GM12878 (cell line): ENCODE measurements at regions not wholly inside any gene's neighbourhood (a gene's known extent, or its start where the extent isn't known, plus 50 kb on each side); places are given as distances from the start of the nearest gene placed in this dataset.

Source experiments
- ATAC-seq: fragments of 200-7000 bp; cut with Tn5 transposase; 3 replicates; pipeline ENCODE4 v1.9.1; 2020; ENCODE audit warnings: mild to moderate bottlenecking, moderate library complexity
- BruUV-seq: library from RNA; stranded (reverse); fragments of 400-500 nt; replicated peaks from 2 replicates; lab custom pipeline; 2021; lab: Mats Ljungman, UMichigan
- CTCF ChIA-PET: fragments of 300-600 bp; sonication (Branson Sonifier 250); formaldehyde crosslinking; extraction: SDS; loops from one replicate; lab custom pipeline; 2021; ENCODE audit warnings: inconsistent platforms; lab: Yijun Ruan, JAX
- POLR2A ChIA-PET: fragments of 350-600 bp; formaldehyde crosslinking; extraction: SDS; loops from one replicate; lab custom pipeline; 2021; ENCODE audit warnings: inconsistent platforms; lab: Charles Lee
- RAD21 ChIA-PET: fragments of 300-600 bp; sonication (Branson Sonifier 250); formaldehyde crosslinking; loops from one replicate; lab custom pipeline; 2023; ENCODE audit warnings: antibody characterized with exemption; ENCODE audit not compliant: unreplicated experiment; lab: Charles Lee
- SMC1A ChIA-PET: fragments of 300-600 bp; sonication (Branson Sonifier 250); formaldehyde crosslinking; loops from one replicate; lab custom pipeline; 2023; ENCODE audit not compliant: unreplicated experiment, uncharacterized antibody; lab: Charles Lee
- DNase-seq: peaks from one replicate; pipeline ENCODE4 v3.0.0-alpha.2; 2011; ENCODE audit warnings: low read depth, low spot score
- FAIRE-seq: peaks from 3 replicates; lab custom pipeline; 2011; peaks lifted over from hg19 to GRCh38; lab: Jason Lieb, UNC
- H2AFZ ChIP-seq: 2 replicates; pipeline ENCODE4 v1.6.0; 2011; ENCODE audit warnings: low read depth, low read length, control low read depth; ENCODE audit not compliant: control insufficient read depth
- H3K27ac ChIP-seq: 2 replicates; pipeline ENCODE4 v1.5.1; 2011; ENCODE audit warnings: control low read depth; ENCODE audit not compliant: control insufficient read depth, insufficient read depth
- H3K27me3 ChIP-seq, 2 experiments: replicated peaks in 1 of 2; 2 replicates each; pipeline versions ENCODE4 v1.6.0 to v1.6.1; 2011; ENCODE audit warnings: low read length in 1 of 2; ENCODE audit not compliant: control insufficient read depth in 2 of 2, insufficient read depth in 2 of 2
- H3K36me3 ChIP-seq, 2 experiments: 2 replicates each; pipeline ENCODE4 v1.5.1; 2011; ENCODE audit warnings: low read length in 1 of 2; ENCODE audit not compliant: control insufficient read depth in 2 of 2, insufficient read depth in 2 of 2
- H3K4me1 ChIP-seq: 2 replicates; pipeline ENCODE4 v1.6.1; 2011; ENCODE audit warnings: mild to moderate bottlenecking, low read length, moderate library complexity, mixed read lengths; ENCODE audit not compliant: control insufficient read depth, insufficient read depth
- H3K4me2 ChIP-seq: 2 replicates; pipeline ENCODE4 v1.6.0; 2011; ENCODE audit warnings: control low read depth; ENCODE audit not compliant: control insufficient read depth, insufficient read depth
- H3K4me3 ChIP-seq: fragments of 200-600 bp; sonication (generic); 2 replicates; pipeline ENCODE4 v1.5.1; 2016
- H3K79me2 ChIP-seq: 2 replicates; pipeline ENCODE4 v1.6.0; 2011; ENCODE audit warnings: low read length; ENCODE audit not compliant: control insufficient read depth, insufficient read depth
- H3K9ac ChIP-seq: 2 replicates; pipeline ENCODE4 v1.8.0; 2011; ENCODE audit warnings: low read length, control low read depth, mixed read lengths; ENCODE audit not compliant: control insufficient read depth, insufficient read depth
- H3K9me3 ChIP-seq: replicated peaks from 3 replicates; pipeline ENCODE4 v1.5.1; 2011; ENCODE audit warnings: mild to moderate bottlenecking, low read length; ENCODE audit not compliant: control insufficient read depth, insufficient read depth
- H4K20me1 ChIP-seq: 2 replicates; pipeline ENCODE4 v1.6.0; 2011; ENCODE audit not compliant: control insufficient read depth, insufficient read depth
- BRCA1 ChIP-seq: IDR thresholded peaks from 2 replicates; pipeline ENCODE4 v1.6.1; 2011; ENCODE audit warnings: low read depth, low read length, improper control_type of control experiment
- CHD4 ChIP-seq: fragments of 200-600 bp; sonication (generic); IDR thresholded peaks from 2 replicates; pipeline ENCODE4 v1.6.1; 2016; ENCODE audit warnings: mild to moderate bottlenecking
- MYC ChIP-seq: IDR thresholded peaks from 2 replicates; pipeline ENCODE4 v1.6.1; 2011; ENCODE audit warnings: mild to moderate bottlenecking, low read length, moderate library complexity, inconsistent platforms; ENCODE audit not compliant: insufficient read depth, insufficient replicate concordance, insufficient read length, severe bottlenecking
- NFIC ChIP-seq: IDR thresholded peaks from 2 replicates; pipeline ENCODE4 v1.6.1; 2012; ENCODE audit warnings: low read depth, mild to moderate bottlenecking, inconsistent platforms, low read length, moderate library complexity
- NFXL1 ChIP-seq: fragments of 450-650 bp; IDR thresholded peaks from 2 replicates; pipeline ENCODE4 v1.6.1; 2017; ENCODE audit warnings: antibody characterized with exemption, mild to moderate bottlenecking, borderline replicate concordance
- NKRF ChIP-seq: fragments of 450-650 bp; conservative IDR thresholded peaks from 2 replicates; pipeline ENCODE4 v1.6.1; 2017; ENCODE audit warnings: mild to moderate bottlenecking, moderate library complexity
- RELA ChIP-seq: fragments of 450-650 bp; IDR thresholded peaks from 2 replicates; pipeline ENCODE4 v1.8.0; 2014; ENCODE audit warnings: borderline replicate concordance; ENCODE audit not compliant: partially characterized antibody
- SIN3A ChIP-seq: IDR thresholded peaks from 2 replicates; pipeline ENCODE4 v1.6.1; 2012; ENCODE audit warnings: low read depth, low read length, improper control_type of control experiment
- SMC3 ChIP-seq: IDR thresholded peaks from 2 replicates; pipeline ENCODE4 v1.6.1; 2011; ENCODE audit warnings: low read length, improper control_type of control experiment, borderline replicate concordance
- SREBF2 ChIP-seq: IDR thresholded peaks from 2 replicates; pipeline ENCODE4 v1.6.1; 2012; ENCODE audit warnings: mild to moderate bottlenecking, low read length
- TBL1XR1 ChIP-seq: IDR thresholded peaks from 2 replicates; pipeline ENCODE4 v1.6.1; 2012; ENCODE audit warnings: low read depth, low read length, improper control_type of control experiment
- ZBTB40 ChIP-seq: fragments of 450-650 bp; IDR thresholded peaks from 2 replicates; pipeline ENCODE4 v1.6.1; 2016; ENCODE audit warnings: mild to moderate bottlenecking, moderate library complexity, borderline replicate concordance
- ZNF687 ChIP-seq: fragments of 450-650 bp; IDR thresholded peaks from 2 replicates; pipeline ENCODE4 v1.6.1; 2017; ENCODE audit warnings: mild to moderate bottlenecking, moderate library complexity
- in situ Hi-C: fragments of 300-500 bp; cut with MboI; formaldehyde crosslinking; loops from 9 replicates; pipeline ENCODE4 v1.14.3; 2018; ENCODE audit warnings: mixed read lengths
- intact Hi-C: fragments of 100-400 bp; cut with micrococcal nuclease; formaldehyde crosslinking; loops from one replicate; pipeline ENCODE4 v1.14.2; 2022; ENCODE audit not compliant: unreplicated experiment

GRCh38 chr4:165700855-165701254 lies 172.2 kb upstream of the TLL1 start:
- ChIA-PET CTCF (interaction anchor here (1.0 to 1.4 kb wide), 2 partner anchors 9 to 207 kb away, joined by 3 to 5 read pairs; no protein-coding TSS in a partner anchor), SMC1A (interaction anchor here (0.9 kb wide), 1 partner anchor 199 kb away, joined by 3 read pairs; no protein-coding TSS in a partner anchor), RAD21 (no interaction called here), POLR2A (no interaction called here)
- no peaks in the 10 kb centered on the region for H3K4me1 ChIP-seq
- DNase-seq (no peak), FAIRE-seq (no peak), ATAC-seq (peak; percentile 60)
- BruUV-seq: no TSS peak
- no peak overlapping the region for H3K27ac ChIP-seq
- no peaks in the 10 kb centered on the region for H3K79me2 ChIP-seq
- H3K4me2 ChIP-seq: no peak overlapping the region
- H3K9me3 ChIP-seq: no peaks in the 10 kb centered on the region
- H3K4me3 ChIP-seq: no peak overlapping the region
- H4K20me1 ChIP-seq: no peaks in the 10 kb centered on the region
- no peak overlapping the region for H3K9ac ChIP-seq
- in situ Hi-C loops (no loop called here), intact Hi-C loops (loop anchor here (5.0 kb wide), 1 partner anchor 164 kb away; no protein-coding TSS in a partner anchor)
- no peaks in the 10 kb centered on the region for H3K27me3 ChIP-seq
- H2AFZ ChIP-seq: no peak overlapping the region
- no peaks in the 10 kb centered on the region for H3K36me3 ChIP-seq
- no peak for TF ChIP-seq TBL1XR1
- TF ChIP-seq SIN3A: no peak
- no peak for TF ChIP-seq RELA
- TF ChIP-seq BRCA1: no peak
- TF ChIP-seq SMC3: peak; percentile 12; the same call in 1 of the 2 replicates
- TF ChIP-seq ZBTB40: no peak
- TF ChIP-seq CHD4: no peak
- TF ChIP-seq MYC: no peak
- TF ChIP-seq ZNF687: no peak
- no peak for TF ChIP-seq NKRF
- TF ChIP-seq NFXL1: no peak
- no peak for TF ChIP-seq NFIC
- no peak for TF ChIP-seq SREBF2
